HepG2 (cell line): ENCODE measurements at regions not wholly inside any gene's neighbourhood (a gene's known extent, or its start where the extent isn't known, plus 50 kb on each side); places are given as distances from the start of the nearest gene placed in this dataset.

Experiments
- ATAC-seq: fragments of 200-7000 bp; cut with Tn5 transposase; 3 replicates; pipeline ENCODE4 v1.9.1; 2020; ENCODE audit warnings: mild to moderate bottlenecking, moderate library complexity
- BruUV-seq: library from RNA; stranded (reverse); fragments of 400-500 nt; replicated peaks from 2 replicates; lab custom pipeline; 2021; lab: Mats Ljungman, UMichigan
- CTCF ChIA-PET: fragments of 300-600 bp; formaldehyde crosslinking; extraction: SDS; loops from one replicate; lab custom pipeline; 2021; ENCODE audit warnings: low total read pairs, inconsistent platforms, low intra/inter-chr PET ratio; lab: Yijun Ruan, JAX
- POLR2A ChIA-PET: fragments of 350-600 bp; sonication (Branson Sonifier 250); formaldehyde crosslinking; loops from one replicate; lab custom pipeline; 2020; ENCODE audit warnings: antibody characterized with exemption, inconsistent platforms; lab: Yijun Ruan, JAX
- DNase-seq: peaks from one replicate; pipeline ENCODE4 v3.0.0-alpha.2; 2015; ENCODE audit warnings: low spot score
- FAIRE-seq: peaks from 3 replicates; lab custom pipeline; 2011; peaks lifted over from hg19 to GRCh38; lab: Jason Lieb, UNC
- H2AFZ ChIP-seq: one replicate; pipeline ENCODE4 v1.6.1; 2011; ENCODE audit warnings: low read length, inconsistent platforms
- H3K27ac ChIP-seq: fragments of 300-600 bp; 3 replicates; pipeline ENCODE4 v1.8.0; 2011; ENCODE audit warnings: mixed run types, mild to moderate bottlenecking, mixed read lengths, low read length, inconsistent platforms; ENCODE audit not compliant: insufficient read depth; ENCODE audit errors: extremely low read length
- H3K27me3 ChIP-seq, 2 experiments: fragments of 200-600 bp in 1 of 2; 2 replicates in 1 of 2; 3 replicates in 1 of 2; pipeline versions ENCODE4 v1.6.0 to v1.8.0; 2011; ENCODE audit warnings: low read length in 2 of 2, mild to moderate bottlenecking in 2 of 2, moderate library complexity in 2 of 2, inconsistent platforms in 1 of 2; ENCODE audit not compliant: insufficient read depth in 2 of 2, control insufficient read depth in 1 of 2
- H3K36me3 ChIP-seq, 2 experiments: fragments of 200-600 bp in 1 of 2; replicated peaks in 1 of 2; 2 replicates in 1 of 2; 3 replicates in 1 of 2; pipeline versions ENCODE4 v1.5.1 to v1.8.0; 2011; ENCODE audit warnings: low read length in 2 of 2, inconsistent platforms in 1 of 2; ENCODE audit not compliant: insufficient read depth in 2 of 2, control insufficient read depth in 1 of 2
- H3K4me1 ChIP-seq: 2 replicates; pipeline ENCODE4 v1.5.1; 2012; ENCODE audit warnings: low read length, inconsistent platforms; ENCODE audit not compliant: insufficient read depth
- H3K4me2 ChIP-seq: 2 replicates; pipeline ENCODE4 v1.6.0; 2011; ENCODE audit warnings: low read depth, low read length, inconsistent platforms
- H3K4me3 ChIP-seq, 3 experiments: fragments of 200-600 bp in 1 of 3; sonication (generic), shearing (Covaris generic) in 1 of 3; replicated peaks in 1 of 3; 2 replicates each; pipeline ENCODE4 v1.5.1; 2011 to 2016; ENCODE audit warnings: low read length in 3 of 3, inconsistent platforms in 2 of 3, low read depth in 2 of 3, mild to moderate bottlenecking in 2 of 3, control low read depth in 1 of 3, mixed read lengths in 1 of 3; ENCODE audit not compliant: insufficient read depth in 1 of 3
- H3K79me2 ChIP-seq: one replicate; pipeline ENCODE4 v1.6.1; 2011; ENCODE audit warnings: low read length, inconsistent platforms; ENCODE audit not compliant: insufficient read depth
- H3K9ac ChIP-seq: 2 replicates; pipeline ENCODE4 v1.6.0; 2011; ENCODE audit warnings: mild to moderate bottlenecking, low read depth, low read length, inconsistent platforms; ENCODE audit not compliant: insufficient read depth
- H3K9me3 ChIP-seq: 2 replicates; pipeline ENCODE4 v1.5.1; 2012; ENCODE audit warnings: mild to moderate bottlenecking, low read length
- H4K20me1 ChIP-seq: 2 replicates; pipeline ENCODE4 v1.6.0; 2011; ENCODE audit warnings: inconsistent platforms, mild to moderate bottlenecking, low read length, moderate library complexity; ENCODE audit not compliant: insufficient read depth
- BCL3 ChIP-seq: sonication (generic); formaldehyde crosslinking; IDR thresholded peaks from 2 replicates; pipeline ENCODE4 v1.5.1; 2020; ENCODE audit warnings: mild to moderate bottlenecking, missing genetic modification reagents, moderate library complexity
- ETV6 ChIP-seq: sonication (generic); formaldehyde crosslinking; conservative IDR thresholded peaks from 2 replicates; pipeline ENCODE4 v1.4.0; 2020; ENCODE audit warnings: missing genetic modification reagents
- FOXJ3 ChIP-seq: sonication (generic); formaldehyde crosslinking; IDR thresholded peaks from 2 replicates; pipeline ENCODE4 v1.4.0; 2020; ENCODE audit warnings: missing genetic modification reagents, mild to moderate bottlenecking, borderline replicate concordance
- MAF1 ChIP-seq: sonication (generic); formaldehyde crosslinking; IDR thresholded peaks from 2 replicates; pipeline ENCODE4 v1.5.0; 2020; ENCODE audit warnings: missing genetic modification reagents, borderline replicate concordance
- NCOA2 ChIP-seq: sonication (generic); formaldehyde crosslinking; IDR thresholded peaks from 2 replicates; pipeline ENCODE4 v1.8.0; 2022; ENCODE audit warnings: inconsistent platforms
- NFAT5 ChIP-seq: sonication (generic); formaldehyde crosslinking; IDR thresholded peaks from 2 replicates; pipeline ENCODE4 v1.4.0; 2020; ENCODE audit warnings: missing genetic modification reagents
- NFKB2 ChIP-seq: sonication (generic); formaldehyde crosslinking; IDR thresholded peaks from 2 replicates; pipeline ENCODE4 v1.4.0; 2020; ENCODE audit warnings: missing genetic modification reagents, borderline replicate concordance
- PHF5A ChIP-seq: IDR thresholded peaks from one replicate; pipeline ENCODE4 v1.6.1; 2018; ENCODE audit warnings: low read depth, missing genetic modification reagents; ENCODE audit not compliant: unreplicated experiment
- RFX1 ChIP-seq: fragments of 450-650 bp; IDR thresholded peaks from 2 replicates; pipeline ENCODE4 v1.6.1; 2017
- SMAD9 ChIP-seq: sonication (generic); formaldehyde crosslinking; IDR thresholded peaks from 2 replicates; pipeline ENCODE4 v1.5.1; 2020; ENCODE audit warnings: mild to moderate bottlenecking, missing genetic modification reagents
- SP1 ChIP-seq, 2 experiments: fragments of 450-650 bp in 1 of 2; sonication (generic) in 1 of 2; formaldehyde crosslinking in 1 of 2; IDR thresholded peaks; 2 replicates each; pipeline versions ENCODE4 v1.4.0 to v1.6.1; 2016 to 2020; ENCODE audit warnings: missing genetic modification reagents in 1 of 2
- UBTF ChIP-seq: sonication (generic); formaldehyde crosslinking; IDR thresholded peaks from 2 replicates; pipeline ENCODE4 v1.4.0; 2020; ENCODE audit warnings: mild to moderate bottlenecking, missing genetic modification reagents
- ZFY ChIP-seq: sonication (generic); formaldehyde crosslinking; IDR thresholded peaks from 2 replicates; pipeline ENCODE4 v1.4.0; 2020; ENCODE audit warnings: missing genetic modification reagents
- ZNF451 ChIP-seq: sonication (generic); formaldehyde crosslinking; IDR thresholded peaks from 2 replicates; pipeline ENCODE4 v1.5.0; 2020; ENCODE audit warnings: mild to moderate bottlenecking, missing genetic modification reagents
- ZNF616 ChIP-seq: sonication (generic); formaldehyde crosslinking; IDR thresholded peaks from 2 replicates; pipeline ENCODE4 v1.5.0; 2020; ENCODE audit warnings: low read depth, mild to moderate bottlenecking, missing genetic modification reagents
- ZSCAN12 ChIP-seq: sonication (generic); formaldehyde crosslinking; IDR thresholded peaks from 2 replicates; pipeline ENCODE4 v1.9.0; 2021; ENCODE audit warnings: mild to moderate bottlenecking, missing genetic modification reagents
- ZZZ3 ChIP-seq: sonication (generic); formaldehyde crosslinking; IDR thresholded peaks from 2 replicates; pipeline ENCODE4 v1.4.0; 2020; ENCODE audit warnings: missing genetic modification reagents, mild to moderate bottlenecking, borderline replicate concordance
- WGBS: methylation state at CpG from one replicate; pipeline ENCODE4 v1.1.6; 2017; ENCODE audit warnings: low lambda C conversion rate; 5-methylcytosine and 5-hydroxymethylcytosine counted together
- in situ Hi-C: cut with HindIII; loops from 2 replicates; pipeline ENCODE4 v1.10.0; 2017; ENCODE audit warnings: low pct_unique_long_range_greater_than_20kb; ENCODE audit not compliant: extremely low pct_ligation_motif_present
- intact Hi-C: fragments of 100-400 bp; cut with micrococcal nuclease; formaldehyde crosslinking; loops from one replicate; pipeline ENCODE4 v1.10.0; 2022; ENCODE audit not compliant: unreplicated experiment

GRCh38 chr3:110528305-110529121 is 543.1 kb upstream of the NECTIN3 start:
- Histone ChIP-seq H2AFZ (no peak overlapping the region), H3K4me1 (0 out of 2 replicates have a peak, but pooled peaks cover 5% of the 10 kb centered on the region), H3K9me3 (no peaks in the 10 kb centered on the region), H3K9ac (no peak overlapping the region), H4K20me1 (no peaks in the 10 kb centered on the region), H3K4me3 (no peak overlapping the region), H3K36me3 (no peaks in the 10 kb centered on the region), H3K27me3 (no peaks in the 10 kb centered on the region), H3K79me2 (no peaks in the 10 kb centered on the region), H3K27ac (no peak overlapping the region), H3K4me2 (no peak overlapping the region)
- ChIA-PET POLR2A (no interaction called here), CTCF (no interaction called here)
- BruUV-seq: no TSS peak
- in situ Hi-C loops (no loop called here), intact Hi-C loops (no loop called here)
- WGBS: 21% methylated on average over 4 of the region's 4 CpGs
- FAIRE-seq: no peak
- no peak for ATAC-seq
- no peak for DNase-seq
- no peak for TF ChIP-seq UBTF
- TF ChIP-seq PHF5A (CRISPR knock-in tag): no peak
- TF ChIP-seq ZFY (CRISPR knock-in tag): no peak
- TF ChIP-seq NFKB2 (CRISPR knock-in tag): no peak
- TF ChIP-seq SMAD9: no peak
- TF ChIP-seq ZZZ3: no peak
- no peak for TF ChIP-seq ZNF451
- TF ChIP-seq NFAT5 (CRISPR knock-in tag): no peak
- no peak for TF ChIP-seq ZNF616 (CRISPR knock-in tag)
- TF ChIP-seq BCL3 (CRISPR knock-in tag): no peak
- TF ChIP-seq SP1 (IDR thresholded peaks at IDR 0.05): no peak
- TF ChIP-seq SP1 (CRISPR knock-in tag; IDR thresholded peaks at IDR 0.05): no peak
- no peak for TF ChIP-seq FOXJ3 (CRISPR knock-in tag)
- no peak for TF ChIP-seq NCOA2
- no peak for TF ChIP-seq MAF1
- TF ChIP-seq RFX1: no peak
- TF ChIP-seq ZSCAN12 (CRISPR knock-in tag): no peak
- TF ChIP-seq ETV6 (CRISPR knock-in tag): no peak
